ENCODE measurements at regions not wholly inside any gene's neighbourhood (a gene's known extent, or its start where the extent isn't known, plus 50 kb on each side); places are given as distances from the start of the nearest gene placed in this dataset.
A peak's percentile ranks its signal among the peaks of the same experiment; 100 is the strongest.

DNA sequence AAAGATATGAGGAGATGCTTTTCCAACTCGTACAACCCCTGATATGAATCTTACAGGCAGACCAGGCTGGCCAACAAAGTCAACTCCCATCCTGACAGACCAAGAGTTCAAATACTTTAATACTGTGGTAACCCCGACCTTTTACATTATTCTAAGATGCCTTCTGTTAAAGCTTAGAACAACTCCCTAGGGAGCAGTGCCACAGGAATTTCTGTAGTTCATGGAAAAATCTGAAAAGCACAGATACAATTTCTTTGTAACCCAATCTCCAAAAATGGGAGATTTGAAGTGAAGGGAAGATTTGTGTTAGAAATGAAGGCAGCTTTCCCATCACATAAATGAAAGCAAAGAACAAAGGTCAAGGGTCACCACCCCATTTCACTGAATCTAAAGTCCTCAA is 151.3 kb upstream of the BEND6 start:
- no peak for DNase-seq
- no peaks in the 10 kb centered on the region for H3K9me3 ChIP-seq
- intact Hi-C loops (cut with DNase I), result no loop called here
- no peak for TF ChIP-seq CTCF (IDR thresholded peaks at IDR 0.05)
- no peaks in the 10 kb centered on the region for H3K27me3 ChIP-seq
- no peaks in the 10 kb centered on the region for H3K36me3 ChIP-seq
- no peaks in the 10 kb centered on the region for H3K4me1 ChIP-seq
- no peak overlapping the region for H3K4me3 ChIP-seq
- H3K9ac ChIP-seq (ENCODE audit: low read depth in 2 of 2, low read length in 2 of 2), result no peak overlapping the region
- H3K27ac ChIP-seq, result no peak overlapping the region

DNA sequence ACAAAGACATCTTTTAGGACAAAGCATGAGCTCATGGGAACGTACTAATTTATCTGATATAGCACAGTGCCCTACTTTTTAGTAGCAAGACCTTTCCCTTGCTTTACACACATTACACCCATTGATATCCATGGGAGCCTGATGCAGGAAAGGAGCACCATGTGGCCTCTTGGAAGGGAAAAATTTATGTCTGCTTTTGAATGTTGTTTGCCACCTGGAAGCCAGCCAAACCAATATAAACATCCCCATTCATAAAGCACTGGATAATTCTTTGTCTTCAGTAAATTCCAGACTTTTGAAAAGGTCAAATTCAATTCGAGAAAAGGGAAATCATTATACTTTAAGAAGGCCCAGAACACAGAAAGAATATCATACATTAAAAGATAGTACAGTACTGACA is 152.3 kb upstream of the BEND6 start:
- intact Hi-C loops (cut with DNase I), result no loop called here
- peak; percentile 22 for DNase-seq
- no peaks in the 10 kb centered on the region for H3K9me3 ChIP-seq
- TF ChIP-seq CTCF (IDR thresholded peaks at IDR 0.05), result no peak
- no peak overlapping the region for H3K4me3 ChIP-seq
- H3K27ac ChIP-seq, result no peak overlapping the region
- H3K27me3 ChIP-seq, result no peaks in the 10 kb centered on the region
- H3K36me3 ChIP-seq, result no peaks in the 10 kb centered on the region
- H3K4me1 ChIP-seq, result no peaks in the 10 kb centered on the region
- no peak overlapping the region for H3K9ac ChIP-seq (ENCODE audit: low read depth in 2 of 2, low read length in 2 of 2)

- H3K27me3 ChIP-seq, result no peaks in the 10 kb centered on the region
- H3K9me3 ChIP-seq, result no peaks in the 10 kb centered on the region
- DNase-seq, result no peak
- no peaks in the 10 kb centered on the region for H3K36me3 ChIP-seq
- intact Hi-C loops (cut with DNase I), result no loop called here
- no peak overlapping the region for H3K27ac ChIP-seq
- H3K4me1 ChIP-seq, result no peaks in the 10 kb centered on the region
- no peak overlapping the region for H3K9ac ChIP-seq (ENCODE audit: low read depth in 2 of 2, low read length in 2 of 2)
- no peak overlapping the region for H3K4me3 ChIP-seq
- TF ChIP-seq CTCF (IDR thresholded peaks at IDR 0.05), result no peak
These were observed 154.9 kb upstream of the BEND6 start for GRCh38 chr6:56799989-56800388.

DNA sequence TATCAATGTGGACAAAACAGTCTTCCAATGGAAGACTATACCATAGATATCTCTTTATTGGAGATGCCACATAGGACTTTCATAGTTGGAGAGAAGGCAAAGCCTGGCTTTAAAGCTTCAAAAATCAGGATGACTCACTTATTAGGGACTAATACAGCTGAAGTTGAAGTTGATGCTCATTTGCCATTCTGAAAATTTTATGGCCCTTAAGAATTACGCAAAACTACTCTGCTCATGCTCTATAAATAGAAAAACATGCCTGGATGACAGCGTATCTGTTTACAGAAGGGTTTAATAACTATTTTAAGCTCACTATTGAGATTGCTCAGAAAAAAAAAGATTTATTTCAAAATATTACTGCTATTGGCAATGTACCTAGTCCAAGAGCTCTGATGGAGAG is 155.5 kb upstream of the DST start:
- H3K4me3 ChIP-seq, result no peak overlapping the region
- no peak for DNase-seq
- H3K9ac ChIP-seq (ENCODE audit: low read depth in 2 of 2, low read length in 2 of 2), result no peak overlapping the region
- no peaks in the 10 kb centered on the region for H3K4me1 ChIP-seq
- no peaks in the 10 kb centered on the region for H3K27me3 ChIP-seq
- intact Hi-C loops (cut with DNase I), result no loop called here
- H3K36me3 ChIP-seq, result no peaks in the 10 kb centered on the region
- H3K9me3 ChIP-seq, result no peaks in the 10 kb centered on the region
- TF ChIP-seq CTCF (IDR thresholded peaks at IDR 0.05), result no peak
- H3K27ac ChIP-seq, result no peak overlapping the region

- no peaks in the 10 kb centered on the region for H3K4me1 ChIP-seq
- no peak overlapping the region for H3K4me3 ChIP-seq
- intact Hi-C loops (cut with DNase I), result no loop called here
- no peak overlapping the region for H3K27ac ChIP-seq
- DNase-seq, result no peak
- no peak for TF ChIP-seq CTCF (IDR thresholded peaks at IDR 0.05)
- no peak overlapping the region for H3K9ac ChIP-seq (ENCODE audit: low read depth in 2 of 2, low read length in 2 of 2)
- no peaks in the 10 kb centered on the region for H3K36me3 ChIP-seq
- H3K27me3 ChIP-seq, result no peaks in the 10 kb centered on the region
- H3K9me3 ChIP-seq, result no peaks in the 10 kb centered on the region
These were observed 153.5 kb upstream of the DST start for GRCh38 chr6:56796196-56796532.
